ENCODE measurements at regions not wholly inside any gene's neighbourhood (a gene's known extent, or its start where the extent isn't known, plus 50 kb on each side); places are given as distances from the start of the nearest gene placed in this dataset.

GRCh38 chr2:123093199-123093598 lies 931.9 kb upstream of the CNTNAP5 start:
- FAIRE-seq (no peak), ATAC-seq (no peak), DNase-seq (no peak)
- Histone ChIP-seq H3K9me3 (no peaks in the 10 kb centered on the region), H3K36me3 (no peaks in the 10 kb centered on the region), H3K27me3 (no peaks in the 10 kb centered on the region), H3K4me3 (no peak overlapping the region), H3K4me1 (no peaks in the 10 kb centered on the region), H3K27ac (no peak overlapping the region)
- intact Hi-C loops (cut with DNase I), result no loop called here
- WGBS, 2 donors, result 24 to 34% methylated on average over 2 of the region's 2 CpGs
- TF ChIP-seq, protein P1, sequence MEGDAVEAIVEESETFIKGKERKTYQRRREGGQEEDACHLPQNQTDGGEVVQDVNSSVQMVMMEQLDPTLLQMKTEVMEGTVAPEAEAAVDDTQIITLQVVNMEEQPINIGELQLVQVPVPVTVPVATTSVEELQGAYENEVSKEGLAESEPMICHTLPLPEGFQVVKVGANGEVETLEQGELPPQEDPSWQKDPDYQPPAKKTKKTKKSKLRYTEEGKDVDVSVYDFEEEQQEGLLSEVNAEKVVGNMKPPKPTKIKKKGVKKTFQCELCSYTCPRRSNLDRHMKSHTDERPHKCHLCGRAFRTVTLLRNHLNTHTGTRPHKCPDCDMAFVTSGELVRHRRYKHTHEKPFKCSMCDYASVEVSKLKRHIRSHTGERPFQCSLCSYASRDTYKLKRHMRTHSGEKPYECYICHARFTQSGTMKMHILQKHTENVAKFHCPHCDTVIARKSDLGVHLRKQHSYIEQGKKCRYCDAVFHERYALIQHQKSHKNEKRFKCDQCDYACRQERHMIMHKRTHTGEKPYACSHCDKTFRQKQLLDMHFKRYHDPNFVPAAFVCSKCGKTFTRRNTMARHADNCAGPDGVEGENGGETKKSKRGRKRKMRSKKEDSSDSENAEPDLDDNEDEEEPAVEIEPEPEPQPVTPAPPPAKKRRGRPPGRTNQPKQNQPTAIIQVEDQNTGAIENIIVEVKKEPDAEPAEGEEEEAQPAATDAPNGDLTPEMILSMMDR (IDR thresholded peaks at IDR 0.05), result no peak

- no peak overlapping the region for H3K27ac ChIP-seq
- H3K4me1 ChIP-seq, result no peaks in the 10 kb centered on the region
- ATAC-seq (no peak), FAIRE-seq (no peak), DNase-seq (no peak)
- H3K9me3 ChIP-seq, result no peaks in the 10 kb centered on the region
- no peaks in the 10 kb centered on the region for H3K27me3 ChIP-seq
- no peaks in the 10 kb centered on the region for H3K36me3 ChIP-seq
- H3K4me3 ChIP-seq, result no peak overlapping the region
- WGBS, 2 donors, result 58 to 77% methylated on average over 13 of the region's 13 CpGs
- intact Hi-C loops (cut with DNase I), result no loop called here
- TF ChIP-seq, protein P1 (IDR thresholded peaks at IDR 0.05), result no peak
Measured at GRCh38 chr2:123095219-123095835, 929.8 kb upstream of the CNTNAP5 start.

GRCh38 chr2:123098619-123099018 lies 926.5 kb upstream of the CNTNAP5 start:
- TF ChIP-seq, protein P1 (IDR thresholded peaks at IDR 0.05), result no peak
- DNase-seq (no peak), ATAC-seq (no peak), FAIRE-seq (no peak)
- no peak overlapping the region for H3K27ac ChIP-seq
- no peaks in the 10 kb centered on the region for H3K4me1 ChIP-seq
- H3K4me3 ChIP-seq, result no peak overlapping the region
- no peaks in the 10 kb centered on the region for H3K36me3 ChIP-seq
- peaks cover 0 to 5% (median 0%) of the 10 kb centered on the region in 4 donors for H3K27me3 ChIP-seq
- no peaks in the 10 kb centered on the region for H3K9me3 ChIP-seq
- intact Hi-C loops (cut with DNase I), result no loop called here

- WGBS, 2 donors, result 10 to 13% methylated on average over 2 of the region's 2 CpGs
- DNase-seq, result no peak
- no peak overlapping the region for H3K27ac ChIP-seq
- H3K9me3 ChIP-seq, result no peaks in the 10 kb centered on the region
- FAIRE-seq, result no peak
- ATAC-seq, result no peak
- no peaks in the 10 kb centered on the region for H3K36me3 ChIP-seq
- no peaks in the 10 kb centered on the region for H3K4me1 ChIP-seq
- H3K4me3 ChIP-seq, result no peak overlapping the region
- TF ChIP-seq, protein P1 (IDR thresholded peaks at IDR 0.05), result no peak
- intact Hi-C loops (cut with DNase I), result no loop called here
- peaks cover 0 to 5% (median 0%) of the 10 kb centered on the region in 4 donors for H3K27me3 ChIP-seq
Measured at GRCh38 chr2:123101434-123101833, 923.7 kb upstream of the CNTNAP5 start.

DNA sequence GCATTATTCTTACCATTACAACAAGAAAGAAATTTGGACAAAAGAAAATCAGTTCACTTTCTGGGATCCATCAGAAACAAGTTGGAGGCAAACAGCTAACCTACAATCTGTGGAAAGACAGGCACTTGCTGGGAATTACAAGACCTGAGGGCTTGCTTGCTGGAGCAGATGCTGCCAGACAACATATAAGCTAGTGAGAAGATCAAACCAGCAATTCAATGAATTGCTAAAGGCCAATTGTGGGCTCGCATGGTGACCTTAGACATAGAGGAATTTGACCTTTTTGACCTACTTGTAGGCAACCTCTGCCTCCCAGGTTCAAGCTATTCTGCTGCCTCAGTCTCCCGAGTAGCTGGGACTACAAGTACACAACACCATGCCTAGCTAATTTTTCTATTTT lies 921.2 kb upstream of the CNTNAP5 start:
- Histone ChIP-seq H3K27me3 (peaks cover 0 to 5% (median 0%) of the 10 kb centered on the region in 4 donors), H3K4me3 (no peak overlapping the region), H3K4me1 (no peaks in the 10 kb centered on the region), H3K9me3 (no peaks in the 10 kb centered on the region), H3K27ac (no peak overlapping the region), H3K36me3 (no peaks in the 10 kb centered on the region)
- TF ChIP-seq, protein P1 (IDR thresholded peaks at IDR 0.05), result no peak
- FAIRE-seq (no peak), ATAC-seq (no peak), DNase-seq (no peak)
- WGBS, 2 donors, result 52 to 60% methylated on average over 2 of the region's 2 CpGs
- intact Hi-C loops (cut with DNase I), result no loop called here
